Heart right ventricle (tissue), 16 donors: ENCODE measurements at regions not wholly inside any gene's neighbourhood (a gene's known extent, or its start where the extent isn't known, plus 50 kb on each side); places are given as distances from the start of the nearest gene placed in this dataset.

ENCODE experiments used
- ATAC-seq, 8 donors: fragments of 200-7000 bp; cut with Tn5 transposase; one replicate each; pipeline ENCODE4 v1.9.1; 2020; ENCODE audit warnings: mild to moderate bottlenecking in 8 of 8, moderate library complexity in 8 of 8, moderate number of reproducible peaks in 1 of 8
- DNase-seq, 2 donors: peaks; one replicate each; pipeline ENCODE4 v3.0.0-alpha.2; 2020
- H3K27ac ChIP-seq, 10 donors: fragments of 200-600 bp; sonication (generic) in 2 of 10; one replicate each; pipeline versions ENCODE4 v1.5.0 to v1.8.0; 2020 to 2022; ENCODE audit warnings: mild to moderate bottlenecking in 3 of 10
- H3K27me3 ChIP-seq, 7 donors: fragments of 200-600 bp; one replicate each; pipeline ENCODE4 v1.8.0; 2021 to 2022; ENCODE audit warnings: mild to moderate bottlenecking in 2 of 7
- H3K36me3 ChIP-seq, 9 donors: fragments of 200-600 bp; sonication (generic) in 1 of 9; one replicate each; pipeline versions ENCODE4 v1.5.0 to v1.8.0; 2020 to 2022; ENCODE audit warnings: mild to moderate bottlenecking in 2 of 9
- H3K4me1 ChIP-seq, 9 donors: fragments of 200-600 bp; sonication (generic) in 1 of 9; one replicate each; pipeline versions ENCODE4 v1.5.0 to v1.8.0; 2020 to 2022; ENCODE audit warnings: mild to moderate bottlenecking in 4 of 9
- H3K4me3 ChIP-seq, 10 donors: fragments of 200-600 bp; sonication (generic) in 2 of 10; one replicate each; pipeline versions ENCODE4 v1.5.0 to v1.8.0; 2020 to 2022; ENCODE audit warnings: mild to moderate bottlenecking in 7 of 10, moderate library complexity in 2 of 10
- H3K9me3 ChIP-seq, 11 donors: fragments of 200-600 bp in 10 of 11; sonication (generic) in 2 of 11; one replicate each; pipeline versions ENCODE4 v1.5.0 to v1.8.0; 2013 to 2022; ENCODE audit warnings: mild to moderate bottlenecking in 2 of 11, control low read depth in 1 of 11, moderate library complexity in 1 of 11
- CTCF ChIP-seq, 9 donors: fragments of 200-600 bp; sonication (generic) in 2 of 9; IDR thresholded peaks; one replicate each; pipeline versions ENCODE4 v1.5.0 to v1.8.0; 2021 to 2022; ENCODE audit warnings: antibody characterized with exemption in 9 of 9, mild to moderate bottlenecking in 5 of 9, moderate library complexity in 1 of 9
- WGBS, 2 donors: extraction: QIAGEN DNeasy Blood & Tissue Kit; methylation state at CpG; one replicate each; pipeline ENCODE4 v1.1.7; 2013; ENCODE audit warnings: inconsistent platforms in 1 of 2; 5-methylcytosine and 5-hydroxymethylcytosine counted together
- intact Hi-C, 10 donors: fragments of 100-400 bp; cut with DNase I; formaldehyde crosslinking; loops; one replicate each; pipeline versions ENCODE4 v1.11.1 to v1.14.2; 2022
- donor health status: Arrhythmogenic right ventricular cardiomyopathy.
- donor health status: ischemic (EF 13 %, LVEDD 7.1; RV severe dilation, severe dysfunction).
- donor health status: healthy with polysubstance abuse.
- donor health status: DM: no; HTN: yes; CAD: no.
- donor health status: DM: no; HTN: no; CAD: no.
- donor health status: ischemic (EF 25% LVEDD 6.9; RV normal size, moderate dysfunction).
- donor health status: ischemic (EF 25% LVEDD 5.7; RV mildly dilated, moderate dysfunction).
- donor health status: healthy.
- donor health status: DM: yes; HTN: yes; CAD: no.
- donor health status: Ischemic cardiomyopathy.
- donor health status: ischemic (EF 35%, LVEDD 5.7; RV mildly dilated, moderate dysfunction).
- donor health status: nonischemic (EF 11% LVEDD 7.7; RV severe dilation, severe dysfunction).
- donor health status: DM: yes; HTN: yes; CAD: no.
- donor health status: PGD.
- donor health status: ischemic (EF 29% LVEDD 5.4; RV normal size, mild dysfunction).
- donor health status: nonischemic (EF 23%, LVEDD 6.1; RV moderate dilation, normal function).

DNA sequence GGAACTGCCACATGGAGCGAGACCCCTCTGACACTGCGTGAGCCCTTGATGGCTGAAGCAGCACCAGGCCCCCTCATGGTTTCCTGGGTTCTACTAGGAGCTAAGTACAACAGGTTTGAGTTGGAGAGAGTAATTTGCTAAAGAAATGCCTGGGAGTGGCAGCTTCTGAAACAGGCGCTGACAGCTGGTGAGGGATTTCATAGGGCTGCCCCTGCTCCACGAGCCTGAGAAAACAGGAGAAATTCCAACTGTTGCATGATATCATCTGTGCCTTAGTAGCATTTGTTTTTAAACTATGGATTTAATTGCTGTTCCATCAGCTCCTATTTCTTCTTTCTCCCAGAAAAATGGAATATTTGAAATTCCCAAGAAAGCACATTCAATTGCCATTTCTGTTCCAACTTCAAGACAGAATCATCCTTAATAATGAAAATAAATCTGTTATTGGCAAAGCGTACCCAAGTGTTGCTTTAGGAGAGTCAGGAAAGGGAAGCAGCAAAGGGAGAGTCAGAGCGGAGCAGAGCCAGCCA is 78.8 kb upstream of the ANKFN1 start:
- ATAC-seq (no peak), DNase-seq (no peak)
- Histone ChIP-seq H3K36me3 (no peaks in the 10 kb centered on the region), H3K9me3 (peaks cover 0 to 12% (median 0%) of the 10 kb centered on the region in 11 donors), H3K4me1 (no peaks in the 10 kb centered on the region), H3K27me3 (no peaks in the 10 kb centered on the region), H3K4me3 (no peak overlapping the region), H3K27ac (no peak overlapping the region)
- intact Hi-C loops, result no loop called here
- no peak for TF ChIP-seq CTCF (IDR thresholded peaks at IDR 0.05)
- WGBS, 2 donors, result 55 to 60% methylated on average over 6 of the region's 6 CpGs

- H3K4me3 ChIP-seq, result no peak overlapping the region
- H3K4me1 ChIP-seq, result no peaks in the 10 kb centered on the region
- DNase-seq (no peak), ATAC-seq (no peak)
- H3K36me3 ChIP-seq, result no peaks in the 10 kb centered on the region
- no peak overlapping the region for H3K27ac ChIP-seq
- H3K9me3 ChIP-seq, result peaks cover 0 to 12% (median 0%) of the 10 kb centered on the region in 11 donors
- peaks cover 0 to 2% (median 0%) of the 10 kb centered on the region in 7 donors for H3K27me3 ChIP-seq
- no peak for TF ChIP-seq CTCF (IDR thresholded peaks at IDR 0.05)
- intact Hi-C loops, result no loop called here
These were observed 76.3 kb upstream of the ANKFN1 start for GRCh38 chr17:56076980-56077379.

DNA sequence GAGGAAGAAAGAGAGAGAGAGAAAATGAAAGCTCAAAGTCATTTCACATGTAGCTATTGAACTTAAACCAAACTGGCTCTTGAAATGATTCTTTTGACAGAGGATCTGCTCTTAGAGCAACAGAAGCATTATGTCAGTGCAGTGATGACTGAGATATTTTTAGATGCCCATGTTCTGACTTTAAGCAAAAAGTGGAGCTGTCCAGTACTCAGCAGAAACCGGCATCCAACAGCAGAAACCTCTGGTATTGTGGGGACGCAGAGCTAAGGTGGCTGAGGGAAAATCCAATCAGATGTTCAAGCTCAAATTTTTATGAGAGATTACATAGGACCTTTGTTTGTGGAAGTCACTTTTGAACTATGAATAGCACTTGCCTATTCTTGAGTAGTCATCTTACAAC is 69.8 kb upstream of the ANKFN1 start:
- 36 to 45% methylated on average over 2 of the region's 2 CpGs for WGBS, 2 donors
- no peak for ATAC-seq

DNA sequence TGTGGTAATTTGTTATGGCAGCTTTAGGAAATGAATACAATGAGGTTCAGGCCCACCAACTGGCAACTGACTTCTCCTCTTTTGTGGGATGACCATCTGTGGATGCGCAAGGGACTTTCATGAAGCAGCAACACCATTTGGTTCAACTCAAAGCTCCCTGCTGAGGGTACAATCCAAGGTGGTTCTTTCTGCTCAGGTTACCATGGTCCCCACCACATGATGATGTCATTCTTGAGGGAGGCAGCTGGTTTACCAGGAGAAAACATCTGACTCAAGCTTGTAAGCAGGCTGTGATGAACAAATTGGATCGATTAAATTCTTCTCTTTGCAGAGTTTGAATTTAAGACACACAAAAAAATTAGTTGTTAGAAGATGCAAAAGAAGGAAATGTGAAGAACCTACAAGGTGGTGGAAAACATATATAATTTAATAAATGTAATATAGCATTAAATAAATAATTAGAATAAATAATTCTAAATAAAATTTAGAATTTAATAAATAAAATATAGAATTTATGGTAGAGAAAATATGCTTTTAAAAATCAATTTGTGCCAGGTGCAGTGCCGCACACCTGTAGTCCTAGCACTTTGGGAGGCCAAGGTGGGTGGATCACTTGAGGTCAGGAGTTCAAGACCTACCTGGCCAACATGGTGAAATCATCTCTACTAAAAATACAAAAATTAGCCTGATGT is 67.6 kb upstream of the ANKFN1 start:
- Histone ChIP-seq H3K27ac (no peak overlapping the region), H3K9me3 (peaks cover 0 to 9% (median 0%) of the 10 kb centered on the region in 11 donors), H3K4me3 (no peak overlapping the region), H3K4me1 (no peaks in the 10 kb centered on the region), H3K36me3 (no peaks in the 10 kb centered on the region), H3K27me3 (peaks cover 0 to 5% (median 0%) of the 10 kb centered on the region in 7 donors)
- no peak for DNase-seq
- no peak for ATAC-seq
- WGBS, 2 donors, result 91 to 93% methylated on average over 3 of the region's 3 CpGs
- intact Hi-C loops, result no loop called here
- no peak for TF ChIP-seq CTCF (IDR thresholded peaks at IDR 0.05)

More for the DNA sequence above, 69.8 kb upstream of the ANKFN1 start:
- H3K27me3 ChIP-seq, result peaks cover 0 to 5% (median 0%) of the 10 kb centered on the region in 7 donors
- no peaks in the 10 kb centered on the region for H3K36me3 ChIP-seq
- H3K4me1 ChIP-seq, result no peaks in the 10 kb centered on the region
- H3K27ac ChIP-seq, result no peak overlapping the region
- no peak overlapping the region for H3K4me3 ChIP-seq
- intact Hi-C loops, result no loop called here
- H3K9me3 ChIP-seq, result peaks cover 0 to 9% (median 0%) of the 10 kb centered on the region in 11 donors
- no peak for TF ChIP-seq CTCF (IDR thresholded peaks at IDR 0.05)
- no peak for DNase-seq
